ENCODE measurements at regions not wholly inside any gene's neighbourhood (a gene's known extent, or its start where the extent isn't known, plus 50 kb on each side); places are given as distances from the start of the nearest gene placed in this dataset.

DNA sequence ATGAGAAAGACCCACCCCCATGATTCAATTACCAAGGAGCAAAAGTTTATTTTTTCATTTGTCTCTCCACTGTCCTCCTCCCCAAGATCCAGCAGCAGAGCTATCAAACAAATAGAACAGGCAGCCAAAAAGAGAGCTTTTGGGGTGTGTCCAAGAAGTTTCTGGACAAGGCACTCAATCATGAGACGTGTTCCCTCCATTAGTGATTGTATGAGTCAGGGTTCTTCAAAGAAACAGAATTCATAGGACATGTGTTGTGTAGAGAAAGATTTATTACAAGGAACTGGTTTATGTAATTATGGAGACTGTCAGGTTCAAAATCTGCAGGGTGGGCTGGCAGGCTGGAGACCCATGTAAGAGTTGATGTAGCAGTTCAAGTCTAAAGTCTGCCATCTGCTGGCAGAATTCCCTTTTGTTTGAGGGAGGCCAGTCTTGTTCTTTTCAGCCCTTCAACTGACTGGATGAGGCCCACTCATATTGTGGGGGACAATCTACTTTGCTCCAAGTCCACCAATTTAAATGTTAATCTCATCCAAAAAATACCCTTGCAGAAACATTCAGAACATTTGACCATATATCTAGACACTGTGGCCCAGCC lies 248.1 kb upstream of the OPRM1 start:
- TF ChIP-seq GABPA (IDR thresholded peaks at IDR 0.05 in 1 of 2, conservative IDR thresholded peaks at IDR 0.05 in 1 of 2) (no peak), RAD21 (IDR thresholded peaks at IDR 0.05) (no peak), SP1 (IDR thresholded peaks at IDR 0.05) (no peak), YY1 (IDR thresholded peaks at IDR 0.05) (no peak), ZBTB33 (IDR thresholded peaks at IDR 0.05) (no peak)
- TF ChIP-seq, protein P1, sequence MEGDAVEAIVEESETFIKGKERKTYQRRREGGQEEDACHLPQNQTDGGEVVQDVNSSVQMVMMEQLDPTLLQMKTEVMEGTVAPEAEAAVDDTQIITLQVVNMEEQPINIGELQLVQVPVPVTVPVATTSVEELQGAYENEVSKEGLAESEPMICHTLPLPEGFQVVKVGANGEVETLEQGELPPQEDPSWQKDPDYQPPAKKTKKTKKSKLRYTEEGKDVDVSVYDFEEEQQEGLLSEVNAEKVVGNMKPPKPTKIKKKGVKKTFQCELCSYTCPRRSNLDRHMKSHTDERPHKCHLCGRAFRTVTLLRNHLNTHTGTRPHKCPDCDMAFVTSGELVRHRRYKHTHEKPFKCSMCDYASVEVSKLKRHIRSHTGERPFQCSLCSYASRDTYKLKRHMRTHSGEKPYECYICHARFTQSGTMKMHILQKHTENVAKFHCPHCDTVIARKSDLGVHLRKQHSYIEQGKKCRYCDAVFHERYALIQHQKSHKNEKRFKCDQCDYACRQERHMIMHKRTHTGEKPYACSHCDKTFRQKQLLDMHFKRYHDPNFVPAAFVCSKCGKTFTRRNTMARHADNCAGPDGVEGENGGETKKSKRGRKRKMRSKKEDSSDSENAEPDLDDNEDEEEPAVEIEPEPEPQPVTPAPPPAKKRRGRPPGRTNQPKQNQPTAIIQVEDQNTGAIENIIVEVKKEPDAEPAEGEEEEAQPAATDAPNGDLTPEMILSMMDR (IDR thresholded peaks at IDR 0.05; ENCODE audit: low read depth, low read length, missing input control) = no peak
